ENCODE measurements at regions not wholly inside any gene's neighbourhood (a gene's known extent, or its start where the extent isn't known, plus 50 kb on each side); places are given as distances from the start of the nearest gene placed in this dataset.

- TF ChIP-seq, protein P1, sequence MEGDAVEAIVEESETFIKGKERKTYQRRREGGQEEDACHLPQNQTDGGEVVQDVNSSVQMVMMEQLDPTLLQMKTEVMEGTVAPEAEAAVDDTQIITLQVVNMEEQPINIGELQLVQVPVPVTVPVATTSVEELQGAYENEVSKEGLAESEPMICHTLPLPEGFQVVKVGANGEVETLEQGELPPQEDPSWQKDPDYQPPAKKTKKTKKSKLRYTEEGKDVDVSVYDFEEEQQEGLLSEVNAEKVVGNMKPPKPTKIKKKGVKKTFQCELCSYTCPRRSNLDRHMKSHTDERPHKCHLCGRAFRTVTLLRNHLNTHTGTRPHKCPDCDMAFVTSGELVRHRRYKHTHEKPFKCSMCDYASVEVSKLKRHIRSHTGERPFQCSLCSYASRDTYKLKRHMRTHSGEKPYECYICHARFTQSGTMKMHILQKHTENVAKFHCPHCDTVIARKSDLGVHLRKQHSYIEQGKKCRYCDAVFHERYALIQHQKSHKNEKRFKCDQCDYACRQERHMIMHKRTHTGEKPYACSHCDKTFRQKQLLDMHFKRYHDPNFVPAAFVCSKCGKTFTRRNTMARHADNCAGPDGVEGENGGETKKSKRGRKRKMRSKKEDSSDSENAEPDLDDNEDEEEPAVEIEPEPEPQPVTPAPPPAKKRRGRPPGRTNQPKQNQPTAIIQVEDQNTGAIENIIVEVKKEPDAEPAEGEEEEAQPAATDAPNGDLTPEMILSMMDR (IDR thresholded peaks at IDR 0.05), result no peak
- no peak for TF ChIP-seq POLR2A (IDR thresholded peaks at IDR 0.05)
Measured at GRCh38 chr10:4708123-4708759, 117.8 kb upstream of the AKR1E2 start.
